ENCODE measurements at regions not wholly inside any gene's neighbourhood (a gene's known extent, or its start where the extent isn't known, plus 50 kb on each side); places are given as distances from the start of the nearest gene placed in this dataset.

DNA sequence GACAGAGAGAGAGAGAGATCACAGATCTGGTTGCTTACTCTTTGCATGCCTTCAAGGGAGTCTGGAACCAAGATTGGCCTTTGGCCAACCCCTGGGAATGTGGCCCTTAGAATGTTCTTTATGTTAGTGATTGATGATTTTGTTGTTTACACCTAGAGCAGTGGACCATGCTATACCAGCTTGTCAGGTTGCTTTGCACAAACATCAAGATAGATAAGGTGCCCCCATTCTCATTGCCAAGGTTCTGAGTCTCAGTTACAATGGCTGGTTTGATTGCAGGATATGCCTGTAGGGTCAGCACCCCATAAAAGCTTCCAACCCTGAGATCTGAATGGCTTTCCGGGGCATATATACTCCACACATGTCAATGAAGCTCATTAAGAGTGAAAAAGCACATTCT, 53.5 kb upstream of the SLC2A12 start:
- H3K4me3 ChIP-seq (ENCODE audit: low read depth, low read length), result no peak overlapping the region
- DNase-seq (ENCODE audit: low read depth), result no peak
- TF ChIP-seq, protein P1, sequence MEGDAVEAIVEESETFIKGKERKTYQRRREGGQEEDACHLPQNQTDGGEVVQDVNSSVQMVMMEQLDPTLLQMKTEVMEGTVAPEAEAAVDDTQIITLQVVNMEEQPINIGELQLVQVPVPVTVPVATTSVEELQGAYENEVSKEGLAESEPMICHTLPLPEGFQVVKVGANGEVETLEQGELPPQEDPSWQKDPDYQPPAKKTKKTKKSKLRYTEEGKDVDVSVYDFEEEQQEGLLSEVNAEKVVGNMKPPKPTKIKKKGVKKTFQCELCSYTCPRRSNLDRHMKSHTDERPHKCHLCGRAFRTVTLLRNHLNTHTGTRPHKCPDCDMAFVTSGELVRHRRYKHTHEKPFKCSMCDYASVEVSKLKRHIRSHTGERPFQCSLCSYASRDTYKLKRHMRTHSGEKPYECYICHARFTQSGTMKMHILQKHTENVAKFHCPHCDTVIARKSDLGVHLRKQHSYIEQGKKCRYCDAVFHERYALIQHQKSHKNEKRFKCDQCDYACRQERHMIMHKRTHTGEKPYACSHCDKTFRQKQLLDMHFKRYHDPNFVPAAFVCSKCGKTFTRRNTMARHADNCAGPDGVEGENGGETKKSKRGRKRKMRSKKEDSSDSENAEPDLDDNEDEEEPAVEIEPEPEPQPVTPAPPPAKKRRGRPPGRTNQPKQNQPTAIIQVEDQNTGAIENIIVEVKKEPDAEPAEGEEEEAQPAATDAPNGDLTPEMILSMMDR (conservative IDR thresholded peaks at IDR 0.05; ENCODE audit: low read depth, low read length), result no peak

DNA sequence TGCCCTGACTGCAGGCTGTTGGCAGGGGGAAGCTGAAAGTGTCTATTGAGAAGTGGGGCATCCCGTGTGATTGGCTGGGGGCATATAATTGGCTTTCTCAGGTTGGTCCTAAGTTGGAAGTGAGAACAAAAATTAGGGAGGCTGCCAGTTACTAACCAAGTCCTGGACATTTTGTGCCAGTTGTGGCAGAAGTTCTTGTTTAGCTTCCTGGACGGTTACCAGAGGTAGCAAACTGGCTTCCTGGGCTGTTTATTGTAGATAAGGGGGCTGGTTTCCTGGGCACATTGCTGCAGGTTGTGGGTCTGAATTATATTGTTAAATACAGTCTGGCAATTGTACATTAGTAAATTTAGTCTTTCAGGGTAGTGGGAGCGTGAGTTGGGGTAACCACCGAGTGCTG, 50.6 kb upstream of the SLC2A12 start:
- no peak overlapping the region for H3K4me3 ChIP-seq (ENCODE audit: low read depth, low read length)

More for the DNA sequence above, 50.6 kb upstream of the SLC2A12 start:
- DNase-seq (ENCODE audit: low read depth), result no peak
- TF ChIP-seq, protein P1 (conservative IDR thresholded peaks at IDR 0.05; ENCODE audit: low read depth, low read length), result no peak
